GM12891 (cell line): ENCODE measurements at regions not wholly inside any gene's neighbourhood (a gene's known extent, or its start where the extent isn't known, plus 50 kb on each side); places are given as distances from the start of the nearest gene placed in this dataset.

Source experiments
- DNase-seq: peaks from one replicate; pipeline ENCODE4 v3.0.0; 2011; ENCODE audit warnings: low spot score; ENCODE audit not compliant: insufficient read length
- FAIRE-seq: peaks from 2 replicates; lab custom pipeline; 2011; peaks lifted over from hg19 to GRCh38; lab: Jason Lieb, UNC
- PAX5 ChIP-seq: IDR thresholded peaks from 2 replicates; pipeline ENCODE4 v1.6.1; 2011; ENCODE audit warnings: low read length, moderate library complexity, mild to moderate bottlenecking; ENCODE audit not compliant: insufficient read depth, severe bottlenecking
- POLR2A ChIP-seq: IDR thresholded peaks from 2 replicates; pipeline ENCODE4 v1.6.1; 2011; ENCODE audit warnings: low read depth, low read length, control low read depth
- POLR2AphosphoS5 ChIP-seq: IDR thresholded peaks from 2 replicates; pipeline ENCODE4 v1.6.1; 2011; ENCODE audit warnings: low read depth, low read length, control low read depth
- POU2F2 ChIP-seq: IDR thresholded peaks from 2 replicates; pipeline ENCODE4 v1.6.1; 2011; ENCODE audit warnings: low read depth, mild to moderate bottlenecking, control low read depth, low read length, moderate library complexity
- SPI1 ChIP-seq: IDR thresholded peaks from 2 replicates; pipeline ENCODE4 v1.6.1; 2011; ENCODE audit warnings: low read depth, low read length, control low read depth
- TAF1 ChIP-seq: IDR thresholded peaks from 2 replicates; pipeline ENCODE4 v1.6.1; 2011; ENCODE audit warnings: low read depth, low read length, control low read depth

DNA sequence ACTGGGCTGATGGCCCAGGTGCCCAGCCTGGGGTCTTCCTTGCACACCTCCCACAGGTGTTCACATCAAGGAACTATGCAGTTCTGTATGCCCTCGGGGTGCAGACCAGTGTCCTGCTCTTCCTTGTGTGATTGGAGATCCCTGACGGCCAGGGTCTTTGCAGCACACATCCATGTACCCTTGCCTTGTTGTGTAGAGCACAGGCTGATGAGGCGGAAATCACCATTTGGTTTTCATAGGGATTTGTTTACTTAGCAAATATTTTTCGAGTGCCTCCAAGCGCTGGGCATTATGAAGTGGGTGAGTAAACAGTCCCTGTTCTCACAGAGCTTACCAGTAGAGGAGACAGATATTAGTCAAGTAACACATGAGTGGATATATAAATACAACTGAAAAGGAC lies 209.3 kb upstream of the UMPS start:
- DNase-seq: no peak
- TF ChIP-seq POU2F2: no peak
- TF ChIP-seq POLR2AphosphoS5: no peak
- no peak for TF ChIP-seq PAX5
- no peak for TF ChIP-seq POLR2A
- TF ChIP-seq TAF1: no peak
- FAIRE-seq: no peak

DNA sequence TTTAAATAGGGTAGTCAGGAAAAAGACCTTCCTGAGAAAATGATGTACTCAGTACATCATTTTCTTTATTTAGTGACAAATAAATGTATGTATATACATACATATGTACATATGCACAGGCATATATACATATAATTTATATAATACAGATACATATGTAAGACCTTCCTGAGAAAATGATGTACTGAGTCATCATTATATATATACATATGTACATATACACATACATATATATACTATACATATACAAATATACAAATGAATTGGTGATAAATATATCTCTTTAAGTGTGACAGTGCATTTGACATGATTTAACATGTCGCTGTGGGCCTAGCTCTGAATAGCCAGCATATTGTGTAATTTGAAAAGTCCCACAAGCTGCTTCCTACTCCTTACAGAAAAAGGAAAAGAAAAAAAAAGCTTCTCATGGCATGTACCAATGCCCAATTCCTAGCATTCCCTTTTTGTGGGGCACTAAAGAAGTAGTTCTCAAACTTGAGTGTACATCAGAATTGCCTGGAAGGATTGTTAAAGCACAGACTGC lies 208.1 kb upstream of the UMPS start:
- FAIRE-seq (no peak), DNase-seq (no peak)
- TF ChIP-seq POLR2A (no peak), POLR2AphosphoS5 (no peak), TAF1 (no peak), SPI1 (no peak), PAX5 (no peak), POU2F2 (no peak)

DNA sequence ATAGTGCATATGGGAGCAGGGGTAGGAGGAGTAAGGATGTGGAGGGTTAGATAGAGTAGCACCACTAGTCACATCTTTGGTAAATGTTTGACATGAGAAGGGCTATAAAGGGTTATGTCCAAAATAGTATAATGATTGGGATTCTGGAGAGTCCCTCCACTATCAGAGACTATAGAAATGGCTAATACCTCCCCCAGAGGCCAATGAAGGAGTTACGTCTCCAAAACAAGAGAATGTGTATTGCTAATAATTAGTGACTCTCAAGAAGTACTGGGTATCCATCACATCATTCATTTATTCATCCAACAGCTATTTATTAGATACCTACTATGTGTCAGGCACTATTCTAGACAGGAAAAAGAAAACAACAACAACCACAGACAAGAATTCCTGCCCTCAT lies 203.7 kb upstream of the UMPS start:
- DNase-seq (no peak), FAIRE-seq (no peak)
- TF ChIP-seq POLR2A: no peak

DNA sequence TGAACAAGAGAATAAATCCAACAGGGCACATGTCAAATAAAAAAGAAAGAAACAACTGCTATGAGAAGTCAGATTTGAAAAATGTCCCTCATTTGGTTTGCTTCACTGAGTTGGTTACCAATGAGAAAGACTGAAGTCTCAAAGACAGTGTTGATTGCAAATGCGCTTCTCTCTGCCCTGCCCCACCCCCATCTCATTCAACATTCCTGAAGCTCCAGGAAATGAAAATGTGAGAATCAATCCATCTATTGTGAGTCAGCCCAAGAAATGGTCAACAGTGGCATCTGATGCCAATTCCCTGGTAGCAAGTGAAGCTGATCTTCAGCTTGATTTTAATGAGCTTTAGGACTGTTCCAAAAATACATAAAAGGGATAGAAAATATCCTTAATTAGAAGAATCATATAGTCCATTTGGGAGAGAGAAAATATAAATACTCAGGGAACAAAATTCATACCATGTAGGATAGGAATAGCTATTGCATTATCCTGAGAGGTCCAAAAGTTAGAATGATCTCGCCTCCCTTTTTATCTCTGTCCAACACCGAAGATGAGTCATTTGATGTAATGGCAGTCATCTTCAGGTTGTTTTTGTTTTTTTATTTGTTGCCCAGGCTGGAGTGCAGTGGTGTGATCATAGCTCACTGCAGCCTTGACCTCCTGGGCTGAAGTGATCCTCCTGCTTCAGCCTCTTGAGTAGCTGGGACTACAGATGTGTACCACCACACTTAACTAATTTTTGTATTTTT lies 200.3 kb upstream of the UMPS start:
- TF ChIP-seq POLR2AphosphoS5: no peak
- TF ChIP-seq POU2F2: no peak
- no peak for TF ChIP-seq TAF1
- no peak for TF ChIP-seq POLR2A
- TF ChIP-seq SPI1: no peak
- TF ChIP-seq PAX5: no peak
- no peak for DNase-seq
- no peak for FAIRE-seq

DNA sequence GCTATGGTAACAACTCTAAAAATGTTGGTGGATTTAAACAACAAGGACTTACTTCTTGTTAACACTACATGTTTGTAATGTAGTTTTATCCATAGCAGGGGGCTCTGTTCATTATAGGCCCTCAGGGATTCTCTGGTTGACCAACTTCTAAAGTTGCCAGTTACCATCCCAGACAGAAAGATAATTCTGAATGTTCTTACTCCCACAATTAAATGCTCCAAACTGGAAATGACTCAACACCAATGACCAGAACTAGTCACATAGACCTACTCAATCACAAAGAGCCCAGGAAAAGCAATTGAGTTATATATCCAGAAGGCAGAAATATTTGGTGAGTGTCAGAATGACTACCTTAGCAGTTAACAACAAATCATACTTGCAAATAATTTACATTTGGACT lies 199.3 kb upstream of the UMPS start:
- FAIRE-seq: no peak
- no peak for TF ChIP-seq TAF1
- TF ChIP-seq POLR2AphosphoS5: no peak
- no peak for TF ChIP-seq POLR2A
- TF ChIP-seq POU2F2: no peak
- TF ChIP-seq SPI1: no peak
- TF ChIP-seq PAX5: no peak
- no peak for DNase-seq

DNA sequence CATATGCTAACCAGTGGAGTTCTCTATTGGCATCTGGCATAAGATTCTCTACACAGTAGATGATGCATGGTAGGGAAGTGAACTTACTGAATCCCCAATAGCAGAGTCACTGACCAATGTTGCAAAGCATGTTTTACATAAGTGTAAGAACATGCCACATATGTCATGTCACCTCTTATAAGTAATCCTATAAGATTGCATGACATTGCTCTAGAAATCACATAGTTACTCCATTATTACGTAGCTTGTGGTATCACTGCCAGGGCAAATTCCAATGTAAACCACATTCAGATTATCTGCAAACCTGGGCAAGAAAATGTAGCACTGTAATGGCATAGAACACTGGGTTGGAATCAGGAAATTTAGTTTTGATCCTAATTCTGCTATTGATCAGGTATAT lies 198.2 kb upstream of the UMPS start:
- DNase-seq: no peak
- FAIRE-seq: no peak
- TF ChIP-seq TAF1: no peak
- TF ChIP-seq PAX5: no peak
- TF ChIP-seq POLR2AphosphoS5: no peak
- TF ChIP-seq POU2F2: no peak
- no peak for TF ChIP-seq SPI1
- no peak for TF ChIP-seq POLR2A

DNA sequence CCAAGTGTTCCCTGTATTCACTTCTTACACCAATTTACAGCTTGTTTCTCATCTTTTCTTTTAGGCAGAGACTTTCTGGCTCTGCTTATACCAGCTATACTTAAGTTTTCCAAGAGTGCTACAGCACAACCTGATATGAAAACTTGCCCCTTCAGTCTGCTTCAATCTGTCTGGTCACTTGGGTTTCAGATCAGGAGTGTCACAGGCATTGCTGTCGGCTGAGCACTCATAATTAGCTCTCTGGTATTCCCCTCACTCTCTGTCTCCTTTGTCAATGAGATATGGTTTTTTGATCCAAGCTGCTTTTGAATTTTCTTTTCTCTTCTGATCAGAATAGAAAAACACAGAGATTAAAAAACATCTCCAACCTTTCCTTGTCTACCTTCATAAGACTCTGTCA lies 194.9 kb upstream of the UMPS start:
- TF ChIP-seq POLR2AphosphoS5 (no peak), TAF1 (no peak), POLR2A (no peak), SPI1 (no peak), PAX5 (no peak), POU2F2 (no peak)
- DNase-seq (no peak), FAIRE-seq (no peak)

DNA sequence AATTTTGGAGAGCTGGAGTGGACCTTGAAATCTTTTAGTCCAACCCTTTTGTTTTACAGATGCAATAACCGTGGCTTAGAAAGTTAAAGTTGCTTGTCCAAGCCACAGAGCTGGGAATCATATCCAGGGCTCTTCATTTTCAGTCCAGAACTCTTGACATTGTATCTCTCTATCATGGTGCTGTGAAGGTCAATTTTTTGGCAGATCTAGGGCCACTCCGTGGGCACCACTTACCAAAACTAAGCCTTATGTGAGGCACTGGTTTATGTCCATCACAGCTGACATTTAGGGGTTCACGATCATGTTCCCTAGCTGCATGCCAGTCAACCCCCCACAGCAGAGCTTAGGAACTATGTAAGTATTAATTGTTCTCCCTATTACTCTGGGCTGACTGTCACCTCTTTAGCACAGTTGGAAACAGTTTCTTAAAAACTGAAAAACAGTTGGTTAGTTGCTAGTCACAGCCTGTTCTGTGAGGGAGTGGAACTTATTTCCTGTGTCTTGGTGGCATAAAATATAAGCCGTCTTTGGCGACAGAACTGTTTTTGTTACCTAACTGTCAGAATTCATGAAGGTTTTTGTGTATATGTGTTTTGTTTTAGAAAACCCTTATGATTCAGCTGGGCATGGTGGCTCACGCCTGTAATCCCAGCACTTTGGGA lies 189.6 kb upstream of the UMPS start:
- DNase-seq (no peak), FAIRE-seq (no peak)
- TF ChIP-seq POLR2AphosphoS5: no peak
- no peak for TF ChIP-seq POLR2A
- TF ChIP-seq POU2F2: no peak
- no peak for TF ChIP-seq TAF1
- no peak for TF ChIP-seq SPI1
- no peak for TF ChIP-seq PAX5

DNA sequence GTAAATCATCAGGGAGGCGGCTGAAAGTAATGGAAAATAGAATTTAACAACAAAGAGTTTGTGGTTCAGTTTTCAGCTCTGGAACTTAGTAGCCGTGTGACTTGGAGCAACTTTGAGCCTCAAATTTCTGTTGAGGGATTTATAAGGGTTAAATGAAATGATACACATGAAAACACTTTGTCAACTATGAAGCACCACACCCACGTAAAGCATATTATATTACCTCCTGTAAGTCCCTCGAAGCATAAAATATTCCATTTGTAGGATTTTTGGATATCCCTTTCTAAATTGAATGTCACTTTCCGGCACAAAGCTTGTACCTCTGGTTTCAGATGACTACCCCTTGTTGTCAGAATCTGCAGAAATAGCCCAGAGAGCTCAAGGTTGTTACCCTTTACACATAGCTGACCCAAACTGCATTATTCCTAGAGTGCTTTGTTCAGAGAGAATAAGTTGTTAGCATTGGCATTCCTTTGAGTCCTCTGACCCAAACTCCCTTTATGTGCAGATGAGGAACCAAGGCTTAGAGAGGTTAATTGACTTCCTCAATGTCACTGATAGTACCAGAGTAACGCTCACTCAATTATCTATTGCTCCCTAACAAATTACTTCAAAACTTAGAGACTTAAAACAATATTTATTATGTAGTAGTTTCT lies 187.9 kb upstream of the UMPS start:
- no peak for FAIRE-seq
- no peak for DNase-seq
- TF ChIP-seq POU2F2 (no peak), SPI1 (no peak), TAF1 (no peak), PAX5 (no peak), POLR2AphosphoS5 (no peak), POLR2A (no peak)

DNA sequence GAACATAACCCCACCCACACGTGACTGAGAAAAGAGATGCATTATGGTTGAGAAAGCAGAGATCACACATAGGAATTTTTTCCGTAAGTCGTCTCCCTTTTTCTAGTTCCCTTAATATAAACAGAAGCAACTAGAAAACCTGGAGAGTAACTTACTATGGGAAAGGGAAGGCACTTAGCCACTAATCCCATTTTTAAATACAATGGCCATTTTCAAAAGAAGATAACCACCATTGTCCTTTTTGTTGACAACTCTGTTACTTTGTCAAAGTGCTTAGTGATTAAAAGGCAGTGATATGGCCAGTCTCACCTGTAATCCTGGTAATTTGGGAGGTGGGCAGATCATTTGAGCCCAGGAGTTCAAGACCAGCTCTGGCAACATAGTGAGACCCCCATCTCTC lies 184.4 kb upstream of the UMPS start:
- FAIRE-seq: no peak
- DNase-seq: no peak
- TF ChIP-seq TAF1 (no peak), SPI1 (no peak), POLR2AphosphoS5 (no peak), PAX5 (no peak), POU2F2 (no peak), POLR2A (no peak)
